ENCODE measurements at regions not wholly inside any gene's neighbourhood (a gene's known extent, or its start where the extent isn't known, plus 50 kb on each side); places are given as distances from the start of the nearest gene placed in this dataset.
"Not testable (repeated sequence)": the region's sequence is repeated elsewhere in the genome, so short reads cannot be mapped to it uniquely, and the experiment has no call there.

GRCh38 chr4:26064009-26064408, 150.0 kb downstream of the SMIM20 start:
- H3K9ac ChIP-seq (replicated peaks in 1 of 4; ENCODE audit: extremely low read depth in 1 of 4, low read depth in 3 of 4, low read length in 3 of 4); H3K79me2 ChIP-seq (ENCODE audit: control insufficient read depth in 1 of 2, insufficient read depth in 2 of 2, low read length in 2 of 2); H3K36me3 ChIP-seq (ENCODE audit: control insufficient read depth in 2 of 4, insufficient read depth in 4 of 4, low read length in 3 of 4); H2BK20ac ChIP-seq (ENCODE audit: low read length); DNase-seq (ENCODE audit: low read depth in 1 of 2, low spot score in 2 of 2); H2AFZ ChIP-seq (ENCODE audit: low read length); H3K23ac ChIP-seq (ENCODE audit: insufficient read length); H3K56ac ChIP-seq (replicated peaks; ENCODE audit: insufficient read length, low read depth, low read length); H2BK5ac ChIP-seq (ENCODE audit: low read depth, low read length); H3K23me2 ChIP-seq (ENCODE audit: low read depth, low read length); H3K27ac ChIP-seq (ENCODE audit: low read depth, low read length); H3K4me3 ChIP-seq (ENCODE audit: extremely low read depth in 1 of 4, insufficient read depth in 2 of 4, low read depth in 3 of 4, low read length in 4 of 4); H3K4me2 ChIP-seq (ENCODE audit: insufficient read depth in 1 of 2, low read depth in 2 of 2, low read length in 2 of 2); H4K91ac ChIP-seq (replicated peaks; ENCODE audit: insufficient read length, low read length); H3K4ac ChIP-seq (replicated peaks; ENCODE audit: insufficient read length, low read depth, low read length); H3K14ac ChIP-seq (ENCODE audit: insufficient read length); H4K20me1 ChIP-seq (replicated peaks in 1 of 2; ENCODE audit: control insufficient read depth in 1 of 2, insufficient read depth in 2 of 2, low read length in 2 of 2); H2AK5ac ChIP-seq (ENCODE audit: low read depth, low read length); H4K5ac ChIP-seq (ENCODE audit: insufficient read length, low read depth, low read length); H3K4me1 ChIP-seq (replicated peaks in 1 of 4; ENCODE audit: control insufficient read depth in 3 of 4, insufficient read depth in 4 of 4, low read length in 3 of 4); H2BK15ac ChIP-seq (ENCODE audit: low read length); FAIRE-seq; H3K79me1 ChIP-seq (ENCODE audit: low read depth, low read length); H3K18ac ChIP-seq (ENCODE audit: extremely low read depth, low read length); H3K9me3 ChIP-seq (ENCODE audit: insufficient read depth in 2 of 2, low read depth in 1 of 2, low read length in 1 of 2); H2BK120ac ChIP-seq (replicated peaks; ENCODE audit: low read depth, low read length); H3K27me3 ChIP-seq (replicated peaks in 1 of 4; ENCODE audit: control insufficient read depth in 3 of 4, extremely low read depth in 1 of 4, insufficient read depth in 3 of 4, low read length in 3 of 4); H2BK12ac ChIP-seq (ENCODE audit: low read depth, low read length): not testable (repeated sequence)
- ChIA-PET CTCF (ENCODE audit: partially characterized antibody) (interaction anchor here (0.9 to 8.0 kb wide), 11 partner anchors 9 to 353 kb away, joined by 3 to 54 read pairs (median 3); no protein-coding TSS in a partner anchor), POLR2A (ENCODE audit: partially characterized antibody) (interaction anchor here (1.3 to 1.6 kb wide), 2 partner anchors 35 to 151 kb away, joined by 3 to 4 read pairs; no protein-coding TSS in a partner anchor)
- WGBS, 2 experiments (ENCODE audit: extremely low coverage in 1 of 2, insufficient coverage in 1 of 2, insufficient read length in 1 of 2, insufficient replicate concordance in 2 of 2, low coverage in 1 of 2, low lambda C conversion rate in 2 of 2, missing lambda C conversion rate in 1 of 2): 97% methylated on average over 19 of the region's 34 CpGs; no CpG with 5 or more reads in 1 of the 2 experiments
- peak overlapping the region; percentile 29; the same call in 1 of the 2 replicates for H4K8ac ChIP-seq (ENCODE audit: extremely low read depth, insufficient read depth, low read length)

Measured in H1 (cell line).